Muscle layer of duodenum (tissue), 2 donors: ENCODE measurements at regions not wholly inside any gene's neighbourhood (a gene's known extent, or its start where the extent isn't known, plus 50 kb on each side); places are given as distances from the start of the nearest gene placed in this dataset.

Experiments used
- H3K27ac ChIP-seq: one replicate; pipeline ENCODE4 v1.7.0; 2013; ENCODE audit warnings: mild to moderate bottlenecking, low read length
- H3K27me3 ChIP-seq: one replicate; pipeline ENCODE4 v1.7.0; 2013; ENCODE audit warnings: low read depth, mild to moderate bottlenecking, control low read depth, low read length
- H3K36me3 ChIP-seq, 2 donors: one replicate each; pipeline ENCODE4 v1.7.0; 2013; ENCODE audit warnings: low read length in 2 of 2, control low read depth in 1 of 2, mild to moderate bottlenecking in 1 of 2; ENCODE audit not compliant: insufficient read depth in 2 of 2, control insufficient read depth in 1 of 2
- H3K4me1 ChIP-seq, 2 donors: one replicate each; pipeline ENCODE4 v1.7.0; 2013; ENCODE audit warnings: low read length in 2 of 2, mild to moderate bottlenecking in 2 of 2, control low read depth in 1 of 2, moderate library complexity in 1 of 2; ENCODE audit not compliant: insufficient read depth in 2 of 2, control insufficient read depth in 1 of 2
- H3K4me3 ChIP-seq, 2 donors: one replicate each; pipeline ENCODE4 v1.7.0; 2013; ENCODE audit warnings: low read length in 2 of 2, low read depth in 1 of 2, mild to moderate bottlenecking in 1 of 2
- H3K9me3 ChIP-seq, 2 donors: one replicate each; pipeline ENCODE4 v1.7.0; 2013; ENCODE audit warnings: low read length in 2 of 2, control low read depth in 1 of 2, mild to moderate bottlenecking in 1 of 2; ENCODE audit not compliant: control insufficient read depth in 1 of 2
- donor health status: healthy.

DNA sequence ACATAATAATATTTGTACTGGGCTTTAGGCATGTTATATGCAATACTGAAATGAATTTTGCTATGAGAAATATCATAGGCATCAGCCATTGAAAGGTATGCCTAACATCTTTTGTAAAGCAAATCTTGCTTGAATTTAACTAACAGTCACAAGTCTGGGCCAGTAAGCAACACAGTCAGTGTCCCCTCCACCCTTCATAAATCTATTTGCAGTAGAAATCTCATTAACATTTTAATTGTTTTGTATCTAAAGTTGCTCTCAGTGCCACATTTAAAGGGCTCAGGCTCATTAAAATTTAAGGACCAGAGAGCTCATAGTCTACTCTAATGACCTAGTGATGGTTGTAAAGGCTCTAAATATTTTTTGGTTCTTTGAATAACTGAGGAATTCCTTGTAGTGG, 167.2 kb upstream of the GOLIM4 start:
- Histone ChIP-seq H3K4me1 (no peaks in the 10 kb centered on the region), H3K27ac (no peak overlapping the region), H3K4me3 (no peak overlapping the region), H3K36me3 (no peaks in the 10 kb centered on the region), H3K27me3 (no peaks in the 10 kb centered on the region), H3K9me3 (no peaks in the 10 kb centered on the region)

DNA sequence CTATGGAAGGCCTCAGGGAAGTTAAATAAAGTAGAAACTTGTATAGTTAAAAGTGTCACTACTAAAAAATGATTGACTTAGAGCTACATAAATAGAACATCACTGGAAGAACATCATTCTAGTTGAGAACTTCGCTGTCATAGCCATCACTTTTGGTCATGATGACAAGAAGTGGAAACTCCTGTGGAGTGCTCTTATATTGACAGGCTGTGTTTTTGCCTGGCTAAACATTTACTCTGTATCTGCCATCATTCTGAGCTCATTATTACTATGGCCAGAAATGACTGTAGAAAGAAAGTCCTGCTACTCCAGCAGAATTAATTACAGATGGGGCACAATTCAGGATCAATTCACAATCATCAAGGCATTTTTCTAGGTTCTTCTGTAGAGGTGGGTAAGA, 165.1 kb upstream of the GOLIM4 start:
- Histone ChIP-seq H3K36me3 (no peaks in the 10 kb centered on the region), H3K4me1 (no peaks in the 10 kb centered on the region), H3K27ac (no peak overlapping the region), H3K9me3 (no peaks in the 10 kb centered on the region), H3K27me3 (no peaks in the 10 kb centered on the region), H3K4me3 (no peak overlapping the region)

DNA sequence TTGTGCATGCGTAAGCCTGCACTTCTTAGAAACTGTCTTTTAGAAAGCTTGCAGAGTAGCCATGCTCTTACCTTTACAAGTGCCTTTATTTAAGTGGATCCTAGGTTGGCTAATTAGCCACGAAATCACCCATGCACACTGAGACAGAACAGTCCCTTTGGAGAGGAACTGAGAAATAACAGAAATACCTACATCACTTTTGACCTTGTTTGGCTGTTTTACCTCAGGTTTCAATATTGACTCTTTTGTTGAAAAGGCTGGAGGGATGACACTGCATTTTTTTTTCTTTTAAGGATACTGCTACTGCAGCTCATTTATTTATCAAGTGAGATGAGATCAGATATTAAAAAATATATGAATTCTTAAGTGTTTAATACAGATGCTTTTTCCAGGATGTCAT, 155.6 kb upstream of the GOLIM4 start:
- no peak overlapping the region for H3K4me3 ChIP-seq
- peaks cover 4 to 8% of the 10 kb centered on the region in 2 donors for H3K4me1 ChIP-seq

DNA sequence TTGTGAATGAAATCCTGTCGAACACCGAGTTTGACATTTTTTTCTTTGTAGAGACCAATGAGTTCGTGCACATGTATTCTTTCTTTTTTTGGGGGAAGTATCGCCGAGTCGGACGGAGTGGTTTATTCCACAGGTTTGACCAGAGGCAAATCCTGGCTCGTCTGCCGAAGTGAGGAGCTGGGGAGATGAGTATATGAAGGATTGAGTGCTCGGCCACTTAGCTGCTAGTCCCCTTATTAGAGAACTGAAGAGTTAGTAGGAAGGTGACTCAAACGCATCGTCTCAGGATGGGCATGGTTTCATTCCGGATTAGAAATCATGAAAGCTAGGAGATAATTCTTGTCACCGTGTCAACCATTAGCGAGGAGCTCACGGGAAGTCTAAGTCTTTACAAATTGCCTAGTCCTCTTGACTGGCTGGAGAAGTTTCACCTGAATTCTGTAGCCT, 154.7 kb upstream of the GOLIM4 start:
- Histone ChIP-seq H3K9me3 (no peaks in the 10 kb centered on the region), H3K4me3 (peak overlapping the region; percentile 57 to 92), H3K36me3 (no peaks in the 10 kb centered on the region), H3K27me3 (peaks cover 6% of the 10 kb centered on the region), H3K4me1 (peaks cover 4 to 8% of the 10 kb centered on the region in 2 donors), H3K27ac (no peak overlapping the region)

More for the DNA sequence above, 155.6 kb upstream of the GOLIM4 start:
- H3K27me3 ChIP-seq = peaks cover 6% of the 10 kb centered on the region
- H3K36me3 ChIP-seq = no peaks in the 10 kb centered on the region
- H3K9me3 ChIP-seq = no peaks in the 10 kb centered on the region
- H3K27ac ChIP-seq = no peak overlapping the region

DNA sequence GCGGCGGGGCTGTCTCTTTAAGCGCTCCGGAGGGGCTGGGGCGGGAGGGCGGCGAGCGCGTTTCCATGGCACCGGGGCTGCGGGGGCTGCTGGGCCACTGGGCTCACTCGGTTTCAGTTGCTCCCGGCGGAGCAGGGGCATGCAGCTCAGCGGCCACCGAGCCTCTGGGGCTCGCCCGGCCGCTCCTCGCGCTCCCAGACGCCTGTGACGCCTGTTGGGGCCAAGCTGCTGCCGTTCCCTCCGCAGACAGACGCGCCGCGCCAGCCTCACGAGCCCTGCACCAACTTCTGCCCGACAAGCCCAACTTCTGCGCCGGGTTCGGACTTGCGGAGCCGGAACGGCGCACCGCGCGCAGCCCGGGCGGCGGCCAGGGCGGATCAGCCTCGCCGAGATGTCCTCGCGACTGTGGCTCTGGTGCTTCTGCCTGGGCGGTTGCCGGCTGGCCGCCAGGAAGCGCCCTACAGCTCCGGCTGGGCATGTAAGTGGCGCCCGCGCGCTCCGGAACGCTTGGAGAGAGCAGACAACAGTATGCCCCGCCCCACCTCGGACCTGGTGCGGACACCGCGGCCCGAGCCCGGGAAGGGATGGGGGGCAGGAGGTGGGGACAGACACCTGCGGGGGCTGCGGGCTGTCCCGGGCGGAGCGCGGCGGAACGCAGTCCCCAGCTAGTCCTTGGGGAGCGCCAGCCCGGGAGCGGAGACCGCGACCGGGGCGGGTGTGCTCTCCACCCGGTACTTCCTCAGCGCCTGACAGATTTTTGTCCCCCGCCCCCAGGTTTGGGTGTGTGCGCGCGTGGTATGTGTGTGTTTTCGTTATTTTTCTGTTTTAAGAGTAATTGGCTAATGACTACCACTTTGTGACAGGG, 154.1 kb upstream of the GOLIM4 start:
- Histone ChIP-seq H3K4me3 (peak overlapping the region; percentile 57 to 92), H3K36me3 (no peaks in the 10 kb centered on the region), H3K9me3 (no peaks in the 10 kb centered on the region), H3K27me3 (peaks cover 6% of the 10 kb centered on the region), H3K27ac (no peak overlapping the region), H3K4me1 (peaks cover 4 to 8% of the 10 kb centered on the region in 2 donors)

DNA sequence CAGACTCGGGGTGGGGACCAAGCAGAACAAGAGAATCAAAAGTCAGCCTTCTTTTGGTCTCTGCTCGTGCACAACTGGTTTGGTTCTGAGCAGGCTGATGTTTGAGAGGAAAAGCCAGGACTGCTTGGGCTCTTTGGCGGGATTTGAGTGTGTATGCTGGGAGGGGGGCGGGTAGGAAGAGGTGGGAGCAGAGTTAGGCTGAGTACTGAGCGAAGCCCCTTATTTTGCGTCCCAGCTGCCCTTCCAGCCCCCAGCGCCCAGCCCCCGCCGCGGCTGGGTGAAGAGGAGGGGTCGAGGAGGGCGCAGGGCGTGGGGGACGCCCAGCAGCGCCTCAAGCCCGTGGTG, 153.5 kb upstream of the GOLIM4 start:
- no peaks in the 10 kb centered on the region for H3K36me3 ChIP-seq
- H3K4me3 ChIP-seq = peak overlapping the region; percentile 68 to 92
- H3K27me3 ChIP-seq = peaks cover 6% of the 10 kb centered on the region
- peaks cover 4 to 8% of the 10 kb centered on the region in 2 donors for H3K4me1 ChIP-seq
- H3K27ac ChIP-seq = no peak overlapping the region
- H3K9me3 ChIP-seq = no peaks in the 10 kb centered on the region

DNA sequence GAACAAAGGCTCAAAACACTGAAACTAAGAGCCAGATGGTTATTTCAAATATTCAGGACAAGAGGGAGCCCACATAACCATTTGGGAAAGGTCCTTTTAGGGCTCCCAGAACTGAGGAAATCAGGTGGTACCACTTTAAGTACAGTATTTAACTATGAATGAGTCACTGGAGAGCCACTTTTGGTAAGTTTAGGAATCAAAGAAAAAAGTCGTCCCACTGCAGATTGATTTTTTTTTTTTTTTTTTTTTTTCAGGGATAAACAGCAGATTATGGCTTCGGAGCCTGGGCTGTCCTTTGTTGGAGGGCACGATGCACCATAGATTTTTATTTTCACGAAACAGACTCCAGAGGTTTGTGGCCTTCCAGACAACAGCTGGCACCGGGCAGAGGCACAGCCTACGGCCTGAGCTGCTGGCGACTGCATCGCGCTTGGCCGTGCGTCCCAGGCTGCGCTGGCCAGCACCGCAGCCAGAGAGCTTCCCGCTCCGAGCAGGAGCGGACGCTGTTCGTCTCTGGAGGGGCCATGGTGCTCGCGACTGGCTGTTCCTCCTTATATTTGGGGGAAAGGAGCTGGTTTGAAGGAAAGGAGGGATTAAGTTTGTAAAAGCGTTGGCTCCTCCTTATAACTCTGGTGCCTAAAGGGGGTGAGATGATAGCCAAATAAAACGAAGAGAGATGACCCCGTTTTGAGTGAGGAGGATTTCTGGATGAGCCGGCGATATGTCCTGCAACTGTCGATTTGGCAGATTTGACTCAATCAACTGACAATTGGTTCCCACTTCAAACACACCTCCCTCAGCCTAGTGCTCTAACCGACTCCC, 152.9 kb upstream of the GOLIM4 start:
- Histone ChIP-seq H3K4me3 (peak overlapping the region; percentile 68 to 92), H3K27ac (no peak overlapping the region), H3K36me3 (no peaks in the 10 kb centered on the region), H3K4me1 (peaks cover 4 to 8% of the 10 kb centered on the region in 2 donors), H3K9me3 (no peaks in the 10 kb centered on the region), H3K27me3 (peaks cover 6% of the 10 kb centered on the region)

DNA sequence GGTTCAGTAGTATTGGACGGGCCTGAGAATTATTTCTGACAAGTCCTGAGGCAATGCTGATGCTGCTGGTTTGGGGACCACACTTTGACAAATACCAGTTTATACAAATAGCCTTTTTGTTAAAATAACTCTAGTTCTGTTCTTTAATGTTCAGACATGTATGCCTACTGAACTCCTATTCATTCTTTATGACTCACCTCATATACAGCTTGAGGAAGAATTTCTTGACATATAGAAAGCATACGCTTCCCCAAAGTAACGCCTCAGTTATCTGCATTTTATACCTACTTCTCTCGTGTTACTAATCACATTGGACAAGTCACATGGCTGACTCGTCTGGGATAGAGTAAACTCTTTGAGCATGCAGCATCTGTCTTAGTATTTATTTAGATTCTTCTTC, 145.4 kb upstream of the GOLIM4 start:
- Histone ChIP-seq H3K4me1 (no peaks in the 10 kb centered on the region), H3K27me3 (no peaks in the 10 kb centered on the region), H3K4me3 (no peak overlapping the region), H3K9me3 (no peaks in the 10 kb centered on the region), H3K27ac (no peak overlapping the region), H3K36me3 (no peaks in the 10 kb centered on the region)

DNA sequence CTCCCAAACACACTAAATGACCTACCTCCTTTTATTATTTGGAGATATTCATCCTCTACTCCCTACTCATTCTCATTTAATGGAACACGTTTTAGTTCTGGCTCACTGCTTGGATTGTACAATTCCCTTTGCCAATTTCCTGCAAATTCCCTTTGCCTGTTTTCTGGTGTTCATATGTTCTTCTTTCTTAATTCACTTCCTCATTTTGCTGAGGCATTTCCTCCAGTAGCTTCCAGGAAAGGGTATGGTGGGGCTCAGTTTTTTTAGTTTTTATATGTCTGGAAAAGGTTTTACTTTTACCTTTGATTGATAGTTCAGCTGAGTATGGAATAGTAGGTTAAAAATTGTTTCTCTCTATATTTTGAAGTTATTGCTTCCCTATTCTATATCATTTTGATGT, 143.6 kb upstream of the GOLIM4 start:
- Histone ChIP-seq H3K27ac (no peak overlapping the region), H3K9me3 (no peaks in the 10 kb centered on the region), H3K4me3 (no peak overlapping the region), H3K4me1 (no peaks in the 10 kb centered on the region), H3K36me3 (no peaks in the 10 kb centered on the region), H3K27me3 (no peaks in the 10 kb centered on the region)

DNA sequence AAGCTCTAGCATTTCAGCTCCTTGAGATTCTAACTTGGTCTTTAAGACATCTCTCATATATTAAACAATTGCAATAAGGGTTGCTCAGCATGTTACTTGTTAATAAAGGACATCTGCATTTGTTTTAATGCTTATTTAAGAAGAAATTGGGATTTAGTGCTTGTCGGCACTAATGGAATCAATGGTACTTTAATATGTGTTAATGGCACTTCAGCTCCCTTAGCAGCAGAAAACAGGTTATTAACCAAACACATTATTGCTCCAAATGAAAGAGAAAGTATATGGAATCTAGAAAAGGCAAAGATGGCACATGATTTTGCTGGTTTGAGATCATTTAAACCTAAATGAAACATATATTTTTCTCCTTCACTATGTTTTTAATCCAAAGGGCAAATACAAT, 137.3 kb upstream of the GOLIM4 start:
- Histone ChIP-seq H3K4me1 (no peaks in the 10 kb centered on the region), H3K9me3 (no peaks in the 10 kb centered on the region), H3K27me3 (no peaks in the 10 kb centered on the region), H3K27ac (no peak overlapping the region), H3K4me3 (no peak overlapping the region), H3K36me3 (no peaks in the 10 kb centered on the region)

DNA sequence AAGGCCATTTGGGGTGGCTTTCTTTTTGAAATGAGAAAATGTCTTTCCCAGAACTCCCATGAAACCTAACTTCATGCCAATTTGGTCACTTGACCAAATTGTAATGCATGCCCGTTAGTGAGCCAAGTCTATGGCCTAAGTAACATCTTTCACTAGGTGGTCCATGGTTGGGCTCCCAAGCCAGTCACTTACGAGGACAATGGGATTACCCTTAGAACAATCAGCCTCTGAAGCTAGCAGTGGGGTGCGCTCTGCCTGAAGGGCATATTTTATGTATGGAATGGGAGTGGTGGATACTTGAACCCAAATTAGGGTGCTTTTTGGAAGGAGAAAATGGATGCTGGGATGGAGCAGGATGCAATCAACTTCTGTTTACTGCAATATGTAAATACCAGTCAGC, 127.4 kb upstream of the GOLIM4 start:
- Histone ChIP-seq H3K27me3 (no peaks in the 10 kb centered on the region), H3K9me3 (no peaks in the 10 kb centered on the region), H3K27ac (no peak overlapping the region), H3K4me3 (no peak overlapping the region), H3K36me3 (no peaks in the 10 kb centered on the region), H3K4me1 (no peaks in the 10 kb centered on the region)
